ENCODE measurements at regions not wholly inside any gene's neighbourhood (a gene's known extent, or its start where the extent isn't known, plus 50 kb on each side); places are given as distances from the start of the nearest gene placed in this dataset.

DNA sequence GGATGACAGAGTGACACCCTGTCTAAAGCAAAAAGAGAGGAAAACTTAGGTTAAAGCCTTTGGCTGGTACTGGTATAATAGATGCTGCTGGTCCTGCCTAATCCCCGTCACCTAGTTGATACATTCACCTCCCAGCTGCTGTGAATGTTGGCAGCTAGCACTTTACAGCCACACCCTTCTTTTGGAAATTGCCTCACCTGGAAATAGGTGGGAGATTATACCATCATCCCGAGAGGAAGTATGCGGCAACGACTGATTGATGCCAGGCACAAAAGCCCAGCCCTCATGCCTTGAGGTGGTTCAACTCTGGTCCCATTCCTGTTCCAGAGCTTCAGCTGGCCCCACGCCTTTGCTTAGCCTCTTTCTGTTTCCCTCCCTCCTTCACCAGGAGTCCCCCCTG, 53.2 kb upstream of the SIAH1 start:
- no peaks in the 10 kb centered on the region for H3K27me3 ChIP-seq (ENCODE audit: control insufficient read depth, extremely low read depth, insufficient read depth, low read length)
- no peaks in the 10 kb centered on the region for H3K9me3 ChIP-seq (ENCODE audit: control insufficient read depth, low read depth, low read length)
- no peak overlapping the region for H2AFZ ChIP-seq (ENCODE audit: control insufficient read depth, low read length)
- H3K4me3 ChIP-seq (ENCODE audit: control insufficient read depth in 2 of 3, extremely low read depth in 1 of 3, insufficient read depth in 2 of 3, low read depth in 1 of 3, low read length in 3 of 3) = no peak overlapping the region
- no peaks in the 10 kb centered on the region for H3K36me3 ChIP-seq (ENCODE audit: control insufficient read depth in 2 of 2, extremely low read depth in 1 of 2, insufficient read depth in 2 of 2, low read length in 2 of 2)
- no peak overlapping the region for H3K27ac ChIP-seq (ENCODE audit: control insufficient read depth, insufficient read depth, low read length)
- H3K9ac ChIP-seq (ENCODE audit: control insufficient read depth, extremely low read depth, insufficient read depth, low read length) = no peak overlapping the region
- H4K20me1 ChIP-seq (ENCODE audit: control insufficient read depth, extremely low read depth, insufficient read depth, low read length) = no peaks in the 10 kb centered on the region
- no peaks in the 10 kb centered on the region for H3K9me1 ChIP-seq (ENCODE audit: control insufficient read depth, extremely low read depth, insufficient read depth, low read length)
- H3K79me2 ChIP-seq (ENCODE audit: control insufficient read depth, insufficient read depth, low read length) = no peaks in the 10 kb centered on the region
- TF ChIP-seq EZH2 (IDR thresholded peaks at IDR 0.05; ENCODE audit: low read length) = no peak
- TF ChIP-seq, protein P1, sequence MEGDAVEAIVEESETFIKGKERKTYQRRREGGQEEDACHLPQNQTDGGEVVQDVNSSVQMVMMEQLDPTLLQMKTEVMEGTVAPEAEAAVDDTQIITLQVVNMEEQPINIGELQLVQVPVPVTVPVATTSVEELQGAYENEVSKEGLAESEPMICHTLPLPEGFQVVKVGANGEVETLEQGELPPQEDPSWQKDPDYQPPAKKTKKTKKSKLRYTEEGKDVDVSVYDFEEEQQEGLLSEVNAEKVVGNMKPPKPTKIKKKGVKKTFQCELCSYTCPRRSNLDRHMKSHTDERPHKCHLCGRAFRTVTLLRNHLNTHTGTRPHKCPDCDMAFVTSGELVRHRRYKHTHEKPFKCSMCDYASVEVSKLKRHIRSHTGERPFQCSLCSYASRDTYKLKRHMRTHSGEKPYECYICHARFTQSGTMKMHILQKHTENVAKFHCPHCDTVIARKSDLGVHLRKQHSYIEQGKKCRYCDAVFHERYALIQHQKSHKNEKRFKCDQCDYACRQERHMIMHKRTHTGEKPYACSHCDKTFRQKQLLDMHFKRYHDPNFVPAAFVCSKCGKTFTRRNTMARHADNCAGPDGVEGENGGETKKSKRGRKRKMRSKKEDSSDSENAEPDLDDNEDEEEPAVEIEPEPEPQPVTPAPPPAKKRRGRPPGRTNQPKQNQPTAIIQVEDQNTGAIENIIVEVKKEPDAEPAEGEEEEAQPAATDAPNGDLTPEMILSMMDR (optimal IDR thresholded peaks at IDR 0.05 in 1 of 3, IDR thresholded peaks at IDR 0.05 in 1 of 3, conservative IDR thresholded peaks at IDR 0.05 in 1 of 3; ENCODE audit: extremely low read depth in 1 of 3, insufficient read depth in 2 of 3, low read length in 3 of 3) = no peak
- DNase-seq (ENCODE audit: low read depth, low spot score) (peak; percentile 15), FAIRE-seq (no peak)
- dilution Hi-C loops (cut with MboI; ENCODE audit: extremely low pct_ligation_motif_present, low sequenced_read_pairs) = no loop called here
- H3K4me1 ChIP-seq (ENCODE audit: control insufficient read depth, extremely low read depth, insufficient read depth, low read length) = peaks cover 7% of the 10 kb centered on the region
- no peak overlapping the region for H3K4me2 ChIP-seq (ENCODE audit: control insufficient read depth, extremely low read depth, insufficient read depth, low read depth, low read length)

DNA sequence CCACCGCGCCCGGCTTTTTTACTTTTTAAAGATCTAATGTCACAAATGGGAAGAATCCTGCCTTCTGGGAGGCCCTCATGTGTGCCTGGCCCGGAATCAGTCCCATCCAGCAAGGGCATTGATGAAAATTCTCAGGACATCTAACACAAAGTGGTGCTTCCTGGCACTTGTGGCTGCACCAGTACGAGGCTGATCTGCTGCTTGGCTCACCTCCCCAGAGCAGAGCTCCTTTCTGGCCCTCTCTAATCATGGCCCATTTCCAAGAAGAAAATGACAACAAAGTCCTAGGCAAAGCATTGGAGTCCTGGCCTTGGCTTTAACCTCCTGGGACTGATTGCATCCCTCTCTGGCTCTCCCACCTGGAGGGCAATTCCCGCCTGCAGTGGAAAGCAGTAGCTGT, 50.7 kb upstream of the SIAH1 start:
- H3K79me2 ChIP-seq (ENCODE audit: control insufficient read depth, insufficient read depth, low read length) = no peaks in the 10 kb centered on the region
- no peak for TF ChIP-seq EZH2 (IDR thresholded peaks at IDR 0.05; ENCODE audit: low read length)
- TF ChIP-seq, protein P1 (optimal IDR thresholded peaks at IDR 0.05 in 1 of 3, IDR thresholded peaks at IDR 0.05 in 1 of 3, conservative IDR thresholded peaks at IDR 0.05 in 1 of 3; ENCODE audit: extremely low read depth in 1 of 3, insufficient read depth in 2 of 3, low read length in 3 of 3) = no peak
- no peaks in the 10 kb centered on the region for H4K20me1 ChIP-seq (ENCODE audit: control insufficient read depth, extremely low read depth, insufficient read depth, low read length)
- no peaks in the 10 kb centered on the region for H3K36me3 ChIP-seq (ENCODE audit: control insufficient read depth in 2 of 2, extremely low read depth in 1 of 2, insufficient read depth in 2 of 2, low read length in 2 of 2)
- no peaks in the 10 kb centered on the region for H3K9me1 ChIP-seq (ENCODE audit: control insufficient read depth, extremely low read depth, insufficient read depth, low read length)
- no peak for FAIRE-seq
- H3K4me1 ChIP-seq (ENCODE audit: control insufficient read depth, extremely low read depth, insufficient read depth, low read length) = peaks cover 7% of the 10 kb centered on the region
- H3K27me3 ChIP-seq (ENCODE audit: control insufficient read depth, extremely low read depth, insufficient read depth, low read length) = no peaks in the 10 kb centered on the region
- no peak overlapping the region for H3K4me3 ChIP-seq (ENCODE audit: control insufficient read depth in 2 of 3, extremely low read depth in 1 of 3, insufficient read depth in 2 of 3, low read depth in 1 of 3, low read length in 3 of 3)
- no peak overlapping the region for H3K4me2 ChIP-seq (ENCODE audit: control insufficient read depth, extremely low read depth, insufficient read depth, low read depth, low read length)
- H3K9ac ChIP-seq (ENCODE audit: control insufficient read depth, extremely low read depth, insufficient read depth, low read length) = no peak overlapping the region
- no peaks in the 10 kb centered on the region for H3K9me3 ChIP-seq (ENCODE audit: control insufficient read depth, low read depth, low read length)
- no peak overlapping the region for H3K27ac ChIP-seq (ENCODE audit: control insufficient read depth, insufficient read depth, low read length)
- dilution Hi-C loops (cut with MboI; ENCODE audit: extremely low pct_ligation_motif_present, low sequenced_read_pairs) = no loop called here
- H2AFZ ChIP-seq (ENCODE audit: control insufficient read depth, low read length) = no peak overlapping the region
- no peak for DNase-seq (ENCODE audit: low read depth, low spot score)

All from keratinocyte (primary cell).